IMR-90 (cell line): ENCODE measurements at regions not wholly inside any gene's neighbourhood (a gene's known extent, or its start where the extent isn't known, plus 50 kb on each side); places are given as distances from the start of the nearest gene placed in this dataset.
A peak's percentile ranks its signal among the peaks of the same experiment; 100 is the strongest.

ENCODE experiments used
- ATAC-seq: fragments of 200-7000 bp; cut with Tn5 transposase; 2 replicates; pipeline ENCODE4 v1.9.1; 2020; ENCODE audit warnings: low read depth, mild to moderate bottlenecking, moderate library complexity
- BruUV-seq: library from RNA; stranded (reverse); fragments of 400-500 nt; replicated peaks from 2 replicates; lab custom pipeline; 2021; lab: Mats Ljungman, UMichigan
- CTCF ChIA-PET: fragments of 300-600 bp; formaldehyde crosslinking; extraction: SDS; loops from one replicate; lab custom pipeline; 2021; ENCODE audit warnings: antibody characterized with exemption; lab: Yijun Ruan, JAX
- POLR2A ChIA-PET: fragments of 300-600 bp; sonication (Branson Sonifier 250); formaldehyde crosslinking; loops from one replicate; lab custom pipeline; 2022; ENCODE audit warnings: antibody characterized with exemption; ENCODE audit not compliant: unreplicated experiment; lab: Charles Lee
- DNase-seq: peaks from one replicate; pipeline ENCODE4 v3.0.0; 2013
- H2AFZ ChIP-seq: replicated peaks from 2 replicates; pipeline ENCODE3; 2013; ENCODE audit warnings: low read length, mild to moderate bottlenecking; ENCODE audit not compliant: poor library complexity
- H2AK5ac ChIP-seq: 2 replicates; pipeline ENCODE4 v1.6.1; 2013; ENCODE audit warnings: low read depth, low read length, inconsistent platforms
- H2AK9ac ChIP-seq: replicated peaks from 2 replicates; pipeline ENCODE3; 2013; ENCODE audit warnings: mild to moderate bottlenecking, low read depth, low read length, moderate library complexity; ENCODE audit not compliant: poor library complexity
- H2BK120ac ChIP-seq: 2 replicates; pipeline ENCODE4 v1.6.1; 2013; ENCODE audit warnings: low read depth, low read length, inconsistent platforms
- H2BK15ac ChIP-seq: 3 replicates; pipeline ENCODE4 v1.6.1; 2013; ENCODE audit warnings: low read depth, low read length, inconsistent platforms
- H2BK20ac ChIP-seq: 2 replicates; pipeline ENCODE4 v1.6.1; 2013; ENCODE audit warnings: low read depth, mild to moderate bottlenecking, inconsistent platforms, low read length, moderate library complexity
- H2BK5ac ChIP-seq: 2 replicates; pipeline ENCODE4 v1.6.1; 2013; ENCODE audit warnings: mild to moderate bottlenecking, low read depth, low read length, inconsistent platforms; ENCODE audit not compliant: poor library complexity, severe bottlenecking
- H3K14ac ChIP-seq: replicated peaks from 2 replicates; pipeline ENCODE4 v1.6.1; 2013; ENCODE audit warnings: low read depth, low read length, inconsistent platforms
- H3K18ac ChIP-seq: 2 replicates; pipeline ENCODE4 v1.6.1; 2013; ENCODE audit warnings: low read depth, low read length, control low read depth
- H3K23ac ChIP-seq: 2 replicates; pipeline ENCODE4 v1.6.1; 2013; ENCODE audit warnings: low read depth, low read length, inconsistent platforms
- H3K27ac ChIP-seq: 2 replicates; pipeline ENCODE4 v1.5.1; 2013; ENCODE audit warnings: mild to moderate bottlenecking, control low read depth, low read length; ENCODE audit not compliant: insufficient read depth
- H3K27me3 ChIP-seq: 2 replicates; pipeline ENCODE4 v1.6.1; 2013; ENCODE audit warnings: low read length; ENCODE audit not compliant: control insufficient read depth, insufficient read depth
- H3K36me3 ChIP-seq: 2 replicates; pipeline ENCODE4 v1.6.1; 2013; ENCODE audit warnings: low read length, mixed read lengths; ENCODE audit not compliant: control insufficient read depth, insufficient read depth
- H3K4ac ChIP-seq: 2 replicates; pipeline ENCODE4 v1.6.1; 2013; ENCODE audit warnings: low read depth, low read length, inconsistent platforms
- H3K4me1 ChIP-seq: 2 replicates; pipeline ENCODE4 v1.6.1; 2013; ENCODE audit warnings: low read length, mixed read lengths; ENCODE audit not compliant: control insufficient read depth, insufficient read depth
- H3K4me2 ChIP-seq: 2 replicates; pipeline ENCODE4 v1.6.1; 2013; ENCODE audit warnings: low read depth, mild to moderate bottlenecking, control low read depth, low read length, moderate library complexity
- H3K4me3 ChIP-seq: 2 replicates; pipeline ENCODE4 v1.5.1; 2013; ENCODE audit warnings: low read depth, mild to moderate bottlenecking, control low read depth, low read length, moderate library complexity; ENCODE audit not compliant: insufficient read depth
- H3K56ac ChIP-seq: 2 replicates; pipeline ENCODE4 v1.6.1; 2013; ENCODE audit warnings: low read length, inconsistent platforms; ENCODE audit not compliant: insufficient read depth; ENCODE audit errors: extremely low read depth
- H3K79me1 ChIP-seq, 2 experiments: 2 replicates each; pipeline ENCODE4 v1.6.1; 2013; ENCODE audit warnings: low read length in 2 of 2, inconsistent platforms in 1 of 2, low read depth in 1 of 2
- H3K9ac ChIP-seq: 2 replicates; pipeline ENCODE4 v1.6.1; 2013; ENCODE audit warnings: low read depth, low read length, control low read depth
- H3K9me1 ChIP-seq: 2 replicates; pipeline ENCODE4 v1.6.1; 2013; ENCODE audit warnings: low read length, inconsistent platforms; ENCODE audit not compliant: insufficient read depth
- H3K9me3 ChIP-seq: 2 replicates; pipeline ENCODE4 v1.6.1; 2013; ENCODE audit warnings: low read length; ENCODE audit not compliant: control insufficient read depth, insufficient read depth
- H4K20me1 ChIP-seq: 2 replicates; pipeline ENCODE4 v1.6.1; 2013; ENCODE audit warnings: low read length, inconsistent platforms; ENCODE audit not compliant: insufficient read depth
- H4K5ac ChIP-seq: 2 replicates; pipeline ENCODE4 v1.6.1; 2013; ENCODE audit warnings: mild to moderate bottlenecking, low read depth, low read length, control low read depth
- H4K8ac ChIP-seq, 2 experiments: 2 replicates each; pipeline ENCODE4 v1.6.1; 2013; ENCODE audit warnings: low read depth in 2 of 2, low read length in 2 of 2, control low read depth in 1 of 2, inconsistent platforms in 1 of 2
- H4K91ac ChIP-seq: 2 replicates; pipeline ENCODE4 v1.6.1; 2013; ENCODE audit warnings: low read depth, low read length, inconsistent platforms; ENCODE audit not compliant: insufficient read depth
- BHLHE40 ChIP-seq: fragments of 150-350 bp; IDR thresholded peaks from 2 replicates; pipeline ENCODE4 v1.6.1; 2016; ENCODE audit warnings: mild to moderate bottlenecking, low read depth, low read length
- ELK1 ChIP-seq: fragments of 150-350 bp; IDR thresholded peaks from 2 replicates; pipeline ENCODE4 v1.6.1; 2016; ENCODE audit warnings: low read depth, mild to moderate bottlenecking, low read length, moderate library complexity, borderline replicate concordance
- MAFK ChIP-seq: IDR thresholded peaks from 2 replicates; pipeline ENCODE4 v1.6.1; 2012; ENCODE audit warnings: low read depth, low read length, improper control_type of control experiment
- POLR2A ChIP-seq: IDR thresholded peaks from 2 replicates; pipeline ENCODE4 v1.6.1; 2012; ENCODE audit warnings: mild to moderate bottlenecking, low read depth, low read length
- USF2 ChIP-seq: fragments of 150-350 bp; IDR thresholded peaks from 2 replicates; pipeline ENCODE4 v1.6.1; 2017; ENCODE audit warnings: mild to moderate bottlenecking, antibody characterized with exemption, low read length, low read depth
- whole genome bisulfite sequencing, 2 experiments: methylation state at CpG; one replicate each; pipeline versions ENCODE4 v1.1.5 to v1.1.7; 2013; ENCODE audit warnings: missing lambda C conversion rate in 2 of 2; ENCODE audit not compliant: insufficient read length in 1 of 2; ENCODE audit errors: extremely low coverage in 2 of 2; 5-methylcytosine and 5-hydroxymethylcytosine counted together
- dilution Hi-C: fragments of 300-500 bp; cut with HindIII; formaldehyde crosslinking; loops from one replicate; pipeline ENCODE4 v1.14.3; 2018; ENCODE audit warnings: low sequenced_read_pairs; ENCODE audit not compliant: unreplicated experiment
- in situ Hi-C: fragments of 300-500 bp; cut with MboI; formaldehyde crosslinking; loops from 3 replicates; pipeline ENCODE4 v1.14.3; 2019; ENCODE audit warnings: low sequenced_read_pairs, inconsistent platforms, mixed read lengths
- intact Hi-C: fragments of 100-400 bp; cut with micrococcal nuclease; formaldehyde crosslinking; loops from 2 replicates; pipeline ENCODE4 v1.10.0; 2022

- ATAC-seq = no peak
- no peak overlapping the region for H3K4me3 ChIP-seq
- no peak overlapping the region for H3K4me2 ChIP-seq
- H3K9ac ChIP-seq = no peak overlapping the region
- H3K4ac ChIP-seq = no peak overlapping the region
- BruUV-seq = no TSS peak
- no peak overlapping the region for H4K5ac ChIP-seq
- H3K27ac ChIP-seq = no peak overlapping the region
- H3K14ac ChIP-seq = no peak overlapping the region
- H3K9me3 ChIP-seq = 0 out of 2 replicates have a peak, but pooled peaks cover 2% of the 10 kb centered on the region
- no peak overlapping the region for H3K23ac ChIP-seq
- H2AFZ ChIP-seq = no peak overlapping the region
- H2BK15ac ChIP-seq = no peak overlapping the region
- POLR2A ChIA-PET = no interaction called here
- TF ChIP-seq BHLHE40 (no peak), ELK1 (no peak), POLR2A (no peak), MAFK (peak; percentile 39), USF2 (no peak)
- H2BK5ac ChIP-seq = no peak overlapping the region
- CTCF ChIA-PET = no interaction called here
- no peak overlapping the region for H2AK9ac ChIP-seq
- no peak overlapping the region for H2BK120ac ChIP-seq
- H2AK5ac ChIP-seq = no peak overlapping the region
- H3K18ac ChIP-seq = no peak overlapping the region
- in situ Hi-C loops (no loop called here), intact Hi-C loops (no loop called here), dilution Hi-C loops (no loop called here)
- H4K91ac ChIP-seq = no peak overlapping the region
- no peak for DNase-seq
- no peaks in the 10 kb centered on the region for H3K27me3 ChIP-seq
- H3K9me1 ChIP-seq = 0 out of 2 replicates have a peak, but pooled peaks cover 3% of the 10 kb centered on the region
- no peak overlapping the region for H3K56ac ChIP-seq
- no peaks in the 10 kb centered on the region for H3K36me3 ChIP-seq
- H4K8ac ChIP-seq = no peak overlapping the region
- H3K4me1 ChIP-seq = no peaks in the 10 kb centered on the region
- no peaks in the 10 kb centered on the region for H3K79me1 ChIP-seq
- H2BK20ac ChIP-seq = no peak overlapping the region
- 100% methylated on average over 1 of the region's 3 CpGs; no CpG with 5 or more reads in 1 of the 2 experiments for WGBS, 2 experiments
- H4K20me1 ChIP-seq = no peaks in the 10 kb centered on the region
Observed at GRCh38 chr2:12090072-12090471, 343.6 kb downstream of the LPIN1 start.
